GM12892 (cell line): ENCODE measurements at regions not wholly inside any gene's neighbourhood (a gene's known extent, or its start where the extent isn't known, plus 50 kb on each side); places are given as distances from the start of the nearest gene placed in this dataset.

Experiments
- POLR2A ChIP-seq: IDR thresholded peaks from 2 replicates; pipeline ENCODE4 v1.6.1; 2011; ENCODE audit warnings: low read depth, low read length, control low read depth
- POLR2AphosphoS5 ChIP-seq: IDR thresholded peaks from 2 replicates; pipeline ENCODE4 v1.6.1; 2011; ENCODE audit warnings: low read depth, low read length, control low read depth
- TAF1 ChIP-seq: IDR thresholded peaks from 2 replicates; pipeline ENCODE4 v1.6.1; 2011; ENCODE audit warnings: low read depth, mild to moderate bottlenecking, control low read depth, low read length, borderline replicate concordance

GRCh38 chr1:181259026-181259745, 170.7 kb downstream of the IER5 start:
- TF ChIP-seq POLR2A (no peak), POLR2AphosphoS5 (no peak), TAF1 (no peak)
